ENCODE measurements at regions not wholly inside any gene's neighbourhood (a gene's known extent, or its start where the extent isn't known, plus 50 kb on each side); places are given as distances from the start of the nearest gene placed in this dataset.

GRCh38 chr4:157421365-157421764 is 200.8 kb downstream of the GRIA2 start:
- Histone ChIP-seq H3K36me3 (no peaks in the 10 kb centered on the region), H3K27me3 (no peaks in the 10 kb centered on the region), H3K9me3 (peaks cover 0 to 7% (median 0%) of the 10 kb centered on the region in 4 donors), H3K4me1 (no peaks in the 10 kb centered on the region), H3K27ac (no peak overlapping the region), H3K4me3 (no peak overlapping the region)
- DNase-seq, result no peak
- TF ChIP-seq EP300 (IDR thresholded peaks at IDR 0.05) (no peak), POLR2AphosphoS5 (IDR thresholded peaks at IDR 0.05) (no peak), POLR2A (IDR thresholded peaks at IDR 0.05) (no peak)
- TF ChIP-seq, protein P1, sequence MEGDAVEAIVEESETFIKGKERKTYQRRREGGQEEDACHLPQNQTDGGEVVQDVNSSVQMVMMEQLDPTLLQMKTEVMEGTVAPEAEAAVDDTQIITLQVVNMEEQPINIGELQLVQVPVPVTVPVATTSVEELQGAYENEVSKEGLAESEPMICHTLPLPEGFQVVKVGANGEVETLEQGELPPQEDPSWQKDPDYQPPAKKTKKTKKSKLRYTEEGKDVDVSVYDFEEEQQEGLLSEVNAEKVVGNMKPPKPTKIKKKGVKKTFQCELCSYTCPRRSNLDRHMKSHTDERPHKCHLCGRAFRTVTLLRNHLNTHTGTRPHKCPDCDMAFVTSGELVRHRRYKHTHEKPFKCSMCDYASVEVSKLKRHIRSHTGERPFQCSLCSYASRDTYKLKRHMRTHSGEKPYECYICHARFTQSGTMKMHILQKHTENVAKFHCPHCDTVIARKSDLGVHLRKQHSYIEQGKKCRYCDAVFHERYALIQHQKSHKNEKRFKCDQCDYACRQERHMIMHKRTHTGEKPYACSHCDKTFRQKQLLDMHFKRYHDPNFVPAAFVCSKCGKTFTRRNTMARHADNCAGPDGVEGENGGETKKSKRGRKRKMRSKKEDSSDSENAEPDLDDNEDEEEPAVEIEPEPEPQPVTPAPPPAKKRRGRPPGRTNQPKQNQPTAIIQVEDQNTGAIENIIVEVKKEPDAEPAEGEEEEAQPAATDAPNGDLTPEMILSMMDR (IDR thresholded peaks at IDR 0.05), result no peak
- ATAC-seq (ENCODE audit: low FRiP score in 2 of 2), result no peak

Small RNA genes lying in the stretch of these regions (small RNA-seq; reads per million reads assigned to genes)
- gene RF00019, result 0 reads per million in 4 donors

Data from upper lobe of left lung (tissue), 6 donors.